ENCODE measurements at regions not wholly inside any gene's neighbourhood (a gene's known extent, or its start where the extent isn't known, plus 50 kb on each side); places are given as distances from the start of the nearest gene placed in this dataset.

- no peak for DNase-seq (ENCODE audit: low read depth)
- no peak overlapping the region for H3K4me3 ChIP-seq (ENCODE audit: low read length)
- no peak for TF ChIP-seq CTCF (conservative IDR thresholded peaks at IDR 0.05; ENCODE audit: low read depth, low read length)
Measured at GRCh38 chr6:126955621-126956020, 162.8 kb upstream of the RSPO3 start.

GRCh38 chr6:126957721-126958120 is 160.8 kb upstream of the RSPO3 start:
- DNase-seq (ENCODE audit: low read depth): no peak
- H3K4me3 ChIP-seq (ENCODE audit: low read length): no peak overlapping the region
- no peak for TF ChIP-seq CTCF (conservative IDR thresholded peaks at IDR 0.05; ENCODE audit: low read depth, low read length)

- TF ChIP-seq CTCF (conservative IDR thresholded peaks at IDR 0.05; ENCODE audit: low read depth, low read length): no peak
- no peak overlapping the region for H3K4me3 ChIP-seq (ENCODE audit: low read length)
- DNase-seq (ENCODE audit: low read depth): no peak
Measured at GRCh38 chr6:126959765-126960164, 158.7 kb upstream of the RSPO3 start.

- TF ChIP-seq CTCF (conservative IDR thresholded peaks at IDR 0.05; ENCODE audit: low read depth, low read length): no peak
- DNase-seq (ENCODE audit: low read depth): no peak
- H3K4me3 ChIP-seq (ENCODE audit: low read length): no peak overlapping the region
Measured at GRCh38 chr6:126963077-126963809, 155.2 kb upstream of the RSPO3 start.

GRCh38 chr6:126967296-126968005 is 151.0 kb upstream of the RSPO3 start:
- H3K4me3 ChIP-seq (ENCODE audit: low read length): no peak overlapping the region
- DNase-seq (ENCODE audit: low read depth): no peak
- no peak for TF ChIP-seq CTCF (conservative IDR thresholded peaks at IDR 0.05; ENCODE audit: low read depth, low read length)

GRCh38 chr6:126976253-126976797 is 142.1 kb upstream of the RSPO3 start:
- no peak for DNase-seq (ENCODE audit: low read depth)
- TF ChIP-seq CTCF (conservative IDR thresholded peaks at IDR 0.05; ENCODE audit: low read depth, low read length): no peak

More at GRCh38 chr6:126976253-126976797, 142.1 kb upstream of the RSPO3 start:
- no peak overlapping the region for H3K4me3 ChIP-seq (ENCODE audit: low read length)
